ENCODE measurements at regions not wholly inside any gene's neighbourhood (a gene's known extent, or its start where the extent isn't known, plus 50 kb on each side); places are given as distances from the start of the nearest gene placed in this dataset.
"Not testable (repeated sequence)": the region's sequence is repeated elsewhere in the genome, so short reads cannot be mapped to it uniquely, and the experiment has no call there.

DNA sequence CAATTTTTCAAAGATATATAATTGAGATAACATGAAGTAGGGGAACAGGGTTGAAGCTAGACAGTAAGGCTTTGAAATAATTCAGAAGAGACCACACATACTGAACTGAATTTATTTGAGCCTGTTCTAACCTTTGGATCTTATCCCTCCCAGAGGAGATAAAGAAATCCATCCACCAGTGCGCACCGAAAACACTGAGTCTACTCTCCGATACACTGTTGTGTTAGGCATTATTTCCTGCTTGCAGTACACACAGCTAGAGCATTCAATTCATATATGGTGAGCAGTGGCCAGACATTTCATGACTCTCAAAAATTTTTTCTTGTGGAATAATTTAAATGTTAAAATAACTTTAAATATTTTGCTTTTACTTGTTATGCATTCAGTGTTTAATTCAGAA is 342.7 kb downstream of the GPD2 start:
- no peak for DNase-seq (ENCODE audit: low spot score)

DNA sequence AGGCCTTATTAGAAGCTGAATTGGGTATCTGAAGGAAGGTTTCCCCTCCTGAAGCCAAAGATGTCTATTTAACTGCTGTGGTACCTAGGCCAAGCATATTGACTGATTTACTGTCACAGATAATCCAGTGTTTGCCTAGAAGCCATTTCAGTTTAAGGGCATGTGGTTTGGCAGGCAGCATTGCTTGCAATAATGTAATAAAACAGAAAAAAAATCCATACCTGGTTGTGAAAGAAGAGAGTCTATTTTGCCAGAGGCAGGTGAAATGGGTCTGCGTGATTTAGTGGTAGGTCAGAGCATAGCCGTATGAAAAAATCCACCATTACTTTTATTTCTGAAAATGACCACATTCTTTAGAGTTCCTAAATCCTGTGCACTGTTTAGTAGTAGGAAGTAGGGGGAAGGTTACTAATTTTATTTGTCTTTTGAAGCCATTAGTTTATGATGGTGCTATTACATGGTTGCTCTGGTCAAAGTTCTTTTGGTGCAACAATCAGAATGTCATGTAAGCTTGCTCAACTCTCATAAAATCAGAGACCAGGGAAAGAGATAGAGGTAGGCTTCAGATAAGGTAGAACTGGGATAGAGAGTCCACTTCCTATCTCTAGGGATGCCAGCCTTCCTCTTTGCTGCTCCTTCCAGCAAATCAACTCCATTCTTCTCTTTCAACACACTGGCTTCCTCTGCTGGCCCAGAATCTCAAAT is 343.4 kb downstream of the GPD2 start:
- DNase-seq (ENCODE audit: low spot score): no peak

DNA sequence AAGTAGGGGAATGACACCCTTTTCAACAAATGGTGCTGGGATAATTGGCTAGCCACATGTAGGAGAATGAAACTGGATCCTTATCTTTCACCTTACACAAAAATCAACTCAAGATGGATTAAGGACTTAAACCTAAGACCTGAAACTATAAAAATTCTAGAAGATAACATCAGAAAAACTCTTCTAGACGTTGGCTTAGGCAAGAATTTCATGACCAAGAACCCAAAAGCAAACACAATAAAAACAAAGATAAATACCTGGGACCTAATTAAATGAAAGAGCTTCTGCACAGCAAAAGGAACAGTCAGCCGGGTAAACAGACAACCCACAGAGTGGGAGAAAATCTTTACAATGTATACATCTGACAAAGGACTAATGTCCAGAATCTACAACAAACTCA is 345.5 kb downstream of the GPD2 start:
- DNase-seq (ENCODE audit: low spot score): not testable (repeated sequence)

DNA sequence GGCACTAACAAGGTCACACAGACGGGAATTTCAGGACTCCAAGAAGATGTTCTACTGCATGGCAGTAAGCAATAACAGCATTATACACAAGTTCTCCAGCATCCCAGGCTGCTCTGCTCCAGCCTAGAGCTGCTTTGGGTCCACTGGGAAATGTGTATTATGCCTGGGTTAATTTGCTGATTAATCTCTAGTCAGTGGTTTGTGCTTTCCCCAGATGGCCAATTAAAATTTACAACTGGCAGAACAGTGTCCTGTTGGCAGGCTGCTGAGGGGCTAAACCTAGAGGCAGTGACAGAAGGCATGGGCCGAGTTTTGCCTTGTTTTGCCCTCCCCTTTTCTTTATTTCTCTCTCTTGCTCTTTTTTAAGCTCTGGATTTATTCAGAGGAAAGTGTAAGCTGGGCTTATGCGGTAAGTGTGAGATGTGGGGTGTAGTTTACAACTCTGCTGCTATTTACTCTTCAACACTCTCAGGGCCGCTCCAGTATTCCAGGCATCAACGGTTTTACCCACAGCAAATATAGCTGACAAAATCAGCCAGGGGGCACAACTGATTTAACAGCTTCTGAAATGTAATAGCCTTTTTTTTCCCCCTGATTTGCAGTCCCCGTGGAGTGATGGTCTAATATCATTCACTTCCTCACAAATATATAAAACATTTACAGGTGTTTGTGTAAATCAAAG is 348.0 kb downstream of the GPD2 start:
- no peak for DNase-seq (ENCODE audit: low spot score)

DNA sequence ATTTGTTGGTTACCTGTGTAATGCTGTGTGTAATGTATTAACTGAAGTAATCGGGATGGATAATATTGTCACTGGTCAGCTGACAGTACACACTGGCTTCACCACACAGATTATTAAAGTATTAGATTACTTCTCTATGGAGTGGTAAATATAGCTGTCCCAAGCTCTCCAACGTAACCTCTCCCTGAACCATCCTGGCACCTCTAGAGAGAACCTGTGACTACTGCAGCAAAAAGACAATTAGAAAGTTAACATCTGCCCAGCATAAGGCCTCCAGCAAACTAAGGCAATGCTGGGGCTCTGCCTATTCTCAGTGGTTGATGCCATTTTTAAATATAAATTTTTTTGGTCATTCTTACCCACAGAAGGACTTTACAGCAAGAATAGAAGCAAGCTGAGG is 351.3 kb downstream of the GPD2 start:
- DNase-seq (ENCODE audit: low spot score): no peak

DNA sequence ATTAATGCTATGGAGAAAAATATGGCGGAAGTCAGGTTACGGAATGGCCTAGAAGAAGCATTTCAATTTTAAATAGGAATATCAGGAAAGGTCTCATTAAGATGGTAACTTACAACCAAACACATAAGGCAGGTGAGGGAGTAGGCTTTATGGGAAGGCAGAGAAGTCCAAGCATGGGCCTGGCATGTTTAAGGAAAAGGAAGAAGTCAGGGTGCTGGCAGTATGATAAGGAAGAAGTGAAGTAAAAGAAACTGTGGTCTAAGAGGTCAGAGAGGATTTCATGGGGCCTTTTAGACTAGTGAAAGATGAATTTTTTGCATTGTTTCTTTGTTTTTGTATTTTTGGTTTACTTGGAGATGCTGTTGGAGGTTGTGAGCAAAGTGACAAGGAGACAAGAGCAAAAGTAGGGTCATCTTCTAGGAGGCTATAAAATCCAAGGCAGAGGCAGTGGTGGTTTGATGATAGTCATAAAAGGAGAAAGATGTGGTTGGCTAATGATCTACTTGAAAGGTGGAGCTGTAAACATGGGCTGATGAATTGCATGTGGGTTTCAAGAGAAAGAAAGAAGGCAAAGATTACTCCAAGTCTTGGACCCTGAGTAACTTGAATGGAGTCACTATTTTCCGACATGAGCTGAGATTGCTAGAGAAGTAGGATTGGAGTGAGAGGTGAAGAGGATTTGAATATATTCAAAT is 354.3 kb downstream of the GPD2 start:
- no peak for DNase-seq (ENCODE audit: low spot score)

GRCh38 chr2:156792242-156792840 is 356.2 kb downstream of the GPD2 start:
- DNase-seq (ENCODE audit: low spot score): no peak

DNA sequence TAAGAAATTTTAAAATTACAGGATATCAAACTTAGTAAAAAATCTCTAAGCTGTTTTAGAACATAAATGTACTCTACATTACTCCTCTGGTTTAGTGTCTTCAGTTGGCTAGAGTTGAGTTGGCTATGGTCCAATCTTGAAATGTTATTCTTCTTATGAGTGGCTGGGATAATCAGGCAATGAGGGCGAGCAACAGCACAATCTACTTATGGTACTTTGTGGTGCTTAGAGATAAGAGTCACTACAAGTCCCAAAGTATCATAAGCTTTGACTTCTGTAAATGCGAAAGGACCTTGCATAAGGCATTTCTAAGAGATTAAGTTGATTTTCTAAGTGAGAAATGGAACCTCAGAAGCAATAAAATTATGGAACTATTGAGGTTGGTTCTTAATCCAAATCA is 361.7 kb downstream of the GPD2 start:
- DNase-seq (ENCODE audit: low spot score): no peak

DNA sequence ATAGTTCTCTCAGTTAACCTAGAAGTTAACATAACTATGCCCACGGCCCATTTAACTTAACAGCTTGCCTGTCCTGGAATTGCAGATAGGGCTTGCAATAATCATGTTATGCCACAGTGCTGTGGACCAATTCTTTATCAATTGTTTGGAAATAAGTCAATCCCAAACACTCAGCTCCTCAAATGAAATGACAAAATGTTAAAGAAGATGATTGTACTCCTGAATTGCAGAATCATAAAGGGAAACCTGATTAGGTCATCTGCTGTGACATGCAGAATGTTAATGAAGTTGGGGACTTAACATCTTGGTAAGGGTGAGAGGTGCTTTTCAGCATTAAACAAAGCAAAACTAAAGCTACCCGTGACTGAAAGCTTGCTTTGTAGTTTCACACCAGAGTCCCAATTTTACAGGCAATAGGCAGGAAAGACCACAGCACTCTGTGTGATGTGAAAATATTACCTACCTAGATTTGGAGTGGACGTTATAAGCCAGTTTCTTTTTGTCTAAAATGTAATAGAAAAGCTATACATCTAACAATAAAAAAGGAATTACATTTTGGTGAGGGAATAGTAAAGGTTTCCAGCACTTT is 364.0 kb downstream of the GPD2 start:
- DNase-seq (ENCODE audit: low spot score): no peak

DNA sequence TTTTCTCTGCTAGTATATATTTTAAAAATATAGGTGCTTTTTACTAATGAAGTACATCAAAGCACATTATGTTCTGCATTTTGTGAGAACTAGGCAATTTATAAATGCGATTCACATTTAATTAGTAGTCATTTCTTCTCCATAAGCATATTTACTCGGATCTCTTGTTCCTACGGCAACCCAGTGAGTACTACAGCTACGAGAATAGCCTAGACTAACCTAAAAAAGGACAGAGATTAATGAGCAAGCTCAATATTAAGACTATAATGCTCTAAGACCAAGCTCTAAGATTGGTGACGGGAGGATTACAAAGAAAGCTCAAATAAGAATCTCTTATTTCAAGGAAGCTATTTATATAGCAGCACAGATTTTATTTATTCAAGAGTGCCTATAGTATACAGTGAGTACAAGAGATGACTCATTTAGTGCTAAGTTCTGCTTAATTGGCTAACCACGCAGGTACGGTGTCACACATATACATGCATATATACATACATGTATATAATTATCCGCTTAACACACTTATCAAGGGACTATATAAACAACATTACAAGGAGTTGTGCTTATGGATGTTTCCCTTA is 364.7 kb downstream of the GPD2 start:
- DNase-seq (ENCODE audit: low spot score): peak; percentile 10

DNA sequence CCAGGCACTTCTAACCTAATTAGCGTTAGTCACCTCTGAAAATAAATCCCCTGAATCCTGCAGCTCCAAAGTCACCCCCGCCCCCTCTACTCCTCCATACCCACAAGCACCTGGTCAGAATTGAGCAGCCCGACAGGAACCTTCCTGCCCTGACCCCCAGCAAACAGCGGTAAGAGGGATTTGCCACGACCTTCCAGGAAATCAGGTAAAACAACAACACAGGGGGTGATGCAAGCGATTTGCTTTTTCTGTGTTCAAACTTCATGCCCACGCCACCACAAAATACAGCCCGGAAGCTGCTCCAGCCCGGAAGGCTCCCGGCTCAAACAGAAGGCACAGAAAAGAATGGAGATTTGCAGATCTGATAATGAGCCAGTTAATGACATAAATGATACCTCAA is 367.1 kb downstream of the GPD2 start:
- no peak for DNase-seq (ENCODE audit: low spot score)

- no peak for DNase-seq (ENCODE audit: low spot score)
These were observed 367.8 kb downstream of the GPD2 start for GRCh38 chr2:156803967-156804366.

DNA sequence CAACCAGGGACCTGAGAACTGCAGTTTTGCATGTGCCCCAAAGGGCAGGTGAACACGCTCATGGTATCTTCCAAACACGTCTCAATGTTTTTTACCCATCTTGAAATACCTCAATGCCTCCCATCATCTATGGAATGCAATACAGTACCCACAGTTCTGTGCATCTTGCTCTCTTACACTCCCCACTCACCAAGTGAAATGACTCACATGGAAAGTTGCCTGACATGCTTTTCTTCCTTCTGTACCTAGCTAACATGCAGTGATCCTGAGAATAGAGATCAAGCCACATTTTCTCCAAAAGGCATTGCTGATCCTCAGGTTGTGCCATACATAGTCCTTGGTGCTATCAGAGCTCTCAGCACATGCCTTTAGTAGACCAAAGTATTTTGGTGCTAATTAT is 373.9 kb downstream of the GPD2 start:
- DNase-seq (ENCODE audit: low spot score): no peak

- no peak for DNase-seq (ENCODE audit: low spot score)
These were observed 376.3 kb downstream of the GPD2 start for GRCh38 chr2:156812496-156812895.

DNA sequence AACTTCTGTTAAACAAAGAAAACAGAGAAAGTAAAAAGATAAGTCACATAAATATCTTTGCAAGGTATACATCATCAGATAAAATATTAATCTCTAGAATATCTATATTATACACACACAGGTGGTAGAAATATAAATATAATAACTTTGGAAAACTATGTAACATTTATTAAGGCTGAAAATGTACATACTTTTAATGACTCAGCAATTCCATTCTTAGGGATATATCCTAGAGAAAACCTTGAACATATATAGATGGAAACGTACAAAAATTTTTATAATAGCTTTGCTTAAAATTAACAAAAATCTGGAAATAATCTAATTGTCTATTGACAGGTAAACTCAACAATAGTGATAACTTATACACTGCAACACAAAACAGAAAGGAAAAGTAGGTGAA is 381.3 kb downstream of the GPD2 start:
- no peak for DNase-seq (ENCODE audit: low spot score)

- DNase-seq (ENCODE audit: low spot score): no peak
These were observed 382.0 kb downstream of the GPD2 start for GRCh38 chr2:156818221-156818620.

- peak; percentile 55 for DNase-seq (ENCODE audit: low spot score)
These were observed 382.8 kb downstream of the GPD2 start for GRCh38 chr2:156818944-156819343.

- DNase-seq (ENCODE audit: low spot score): peak; percentile 30
These were observed 390.3 kb downstream of the GPD2 start for GRCh38 chr2:156826341-156826933.

DNA sequence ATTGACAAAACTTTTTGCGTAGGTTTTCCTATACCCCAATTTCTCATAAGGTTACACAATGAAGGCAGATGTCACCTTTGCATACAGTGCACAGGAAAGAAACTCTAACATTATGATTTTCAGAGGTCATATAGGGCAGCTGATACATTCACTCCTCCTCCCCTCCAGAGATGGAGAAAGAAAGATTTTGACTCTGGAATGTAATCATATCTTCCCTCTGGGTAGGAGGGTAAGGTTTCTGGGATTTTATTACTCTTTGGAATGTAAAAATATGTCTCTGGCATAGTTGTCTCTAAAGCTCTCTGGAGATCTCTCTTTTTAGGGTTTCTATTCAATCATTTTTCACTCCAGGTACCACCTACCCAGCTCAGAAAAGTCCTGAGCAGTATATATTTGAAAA is 398.3 kb downstream of the GPD2 start:
- no peak for DNase-seq (ENCODE audit: low spot score)

DNA sequence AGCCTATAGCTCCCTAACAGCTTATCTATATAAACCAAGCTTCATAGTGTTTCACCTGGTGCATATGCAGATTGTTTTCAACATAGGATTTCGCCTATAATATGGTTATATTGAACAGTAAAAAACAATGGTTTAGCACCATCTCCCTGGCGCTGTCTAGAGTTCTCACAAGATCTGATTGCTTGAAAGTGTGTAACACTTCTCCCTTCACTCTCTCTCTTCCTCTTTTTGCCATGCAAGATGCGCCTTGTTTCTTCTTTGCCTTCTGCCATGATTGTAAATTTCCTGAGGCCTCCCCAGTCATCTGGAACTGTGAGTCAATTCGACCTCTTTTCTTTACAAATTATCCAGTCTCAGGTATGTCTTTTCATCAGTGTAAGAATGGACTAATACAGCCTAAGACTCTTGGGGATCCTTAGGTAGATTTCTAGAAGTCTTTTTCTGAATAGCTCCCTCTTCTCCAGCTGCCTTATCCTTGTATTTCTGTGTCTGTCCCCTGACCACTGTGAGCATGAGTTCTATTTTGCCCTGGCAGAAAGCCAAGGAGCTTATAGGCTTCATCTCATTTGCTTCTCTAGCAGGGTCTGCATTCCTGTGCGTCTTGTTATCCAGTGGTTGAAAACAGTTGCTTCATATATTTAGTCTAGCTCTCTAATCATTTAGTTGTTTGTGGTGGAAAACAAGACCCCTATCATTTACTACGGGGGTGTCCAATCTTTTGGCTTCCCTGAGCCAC is 401.6 kb downstream of the GPD2 start:
- no peak for DNase-seq (ENCODE audit: low spot score)

DNA sequence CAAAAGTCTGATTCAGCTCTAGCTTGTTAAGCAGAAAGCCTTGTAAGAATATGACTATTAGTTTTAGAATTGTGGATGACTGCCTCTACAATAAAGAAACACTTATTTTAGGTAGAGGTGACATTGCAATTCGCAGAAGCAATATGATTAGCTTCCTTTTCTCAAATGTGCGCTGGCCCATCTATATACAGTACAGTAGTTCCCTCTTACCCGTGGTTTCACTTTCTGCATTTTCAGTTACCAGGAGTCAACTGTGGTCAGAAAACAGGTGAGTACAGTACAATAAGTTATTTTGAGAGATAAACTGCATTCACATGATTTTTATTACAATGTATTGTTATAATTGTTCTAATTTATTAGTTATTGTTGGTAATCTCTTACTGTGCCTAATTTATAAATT is 405.1 kb downstream of the GPD2 start:
- DNase-seq (ENCODE audit: low spot score): no peak
